ENCODE measurements at regions not wholly inside any gene's neighbourhood (a gene's known extent, or its start where the extent isn't known, plus 50 kb on each side); places are given as distances from the start of the nearest gene placed in this dataset.

- no peak for TF ChIP-seq CTCF (IDR thresholded peaks at IDR 0.05; ENCODE audit: low read depth, low read length)
- TF ChIP-seq EZH2phosphoT487 (IDR thresholded peaks at IDR 0.05; ENCODE audit: low read depth), result no peak
Measured at GRCh38 chr2:108189316-108189715, 50.5 kb upstream of the SULT1C3 start.
